Ishikawa (cell line): ENCODE measurements at regions not wholly inside any gene's neighbourhood (a gene's known extent, or its start where the extent isn't known, plus 50 kb on each side); places are given as distances from the start of the nearest gene placed in this dataset.

Experiments
- CEBPB ChIP-seq: IDR thresholded peaks from 2 replicates; pipeline ENCODE4 v1.6.1; 2012
- CREB1 ChIP-seq: IDR thresholded peaks from 2 replicates; pipeline ENCODE4 v1.6.1; 2012; ENCODE audit warnings: low read depth
- EGR1 ChIP-seq: IDR thresholded peaks from 2 replicates; pipeline ENCODE4 v1.6.1; 2012
- EP300 ChIP-seq: IDR thresholded peaks from 2 replicates; pipeline ENCODE4 v1.6.1; 2012; ENCODE audit warnings: borderline replicate concordance
- FOXM1 ChIP-seq: IDR thresholded peaks from 2 replicates; pipeline ENCODE4 v1.6.1; 2012; ENCODE audit warnings: low read depth, borderline replicate concordance
- MAX ChIP-seq: IDR thresholded peaks from 2 replicates; pipeline ENCODE4 v1.6.1; 2012
- NFIC ChIP-seq: IDR thresholded peaks from 2 replicates; pipeline ENCODE4 v1.6.1; 2012
- RAD21 ChIP-seq: IDR thresholded peaks from 2 replicates; pipeline ENCODE4 v1.6.1; 2012; ENCODE audit warnings: low read depth
- REST ChIP-seq: IDR thresholded peaks from 2 replicates; pipeline ENCODE4 v1.6.1; 2012; ENCODE audit warnings: low read depth, mild to moderate bottlenecking
- TAF1 ChIP-seq: IDR thresholded peaks from 2 replicates; pipeline ENCODE4 v1.6.1; 2012; ENCODE audit warnings: low read depth, mild to moderate bottlenecking
- TCF12 ChIP-seq: IDR thresholded peaks from 2 replicates; pipeline ENCODE4 v1.6.1; 2012; ENCODE audit warnings: low read depth
- TEAD4 ChIP-seq: IDR thresholded peaks from 2 replicates; pipeline ENCODE4 v1.6.1; 2012
- USF1 ChIP-seq: IDR thresholded peaks from 2 replicates; pipeline ENCODE4 v1.6.1; 2012
- YY1 ChIP-seq: IDR thresholded peaks from 2 replicates; pipeline ENCODE4 v1.6.1; 2012; ENCODE audit warnings: low read depth
- ZBTB7A ChIP-seq: IDR thresholded peaks from 2 replicates; pipeline ENCODE4 v1.6.1; 2012; ENCODE audit warnings: low read depth

- TF ChIP-seq CREB1 (no peak), ZBTB7A (no peak), REST (no peak), FOXM1 (no peak), EP300 (no peak), TCF12 (no peak), NFIC (no peak), TAF1 (no peak), RAD21 (no peak), TEAD4 (no peak), YY1 (no peak)
Observed at GRCh38 chr13:19089315-19089714, 92.3 kb downstream of the TUBA3C start.

GRCh38 chr13:19088416-19088815 is 93.2 kb downstream of the TUBA3C start:
- TF ChIP-seq ZBTB7A (no peak), REST (no peak), EGR1 (no peak), MAX (no peak), CEBPB (no peak), TAF1 (no peak), RAD21 (no peak), EP300 (no peak), YY1 (no peak), CREB1 (no peak), USF1 (no peak), TCF12 (no peak), FOXM1 (no peak), NFIC (no peak), TEAD4 (no peak)

- no peak for TF ChIP-seq EGR1
- TF ChIP-seq ZBTB7A: no peak
- no peak for TF ChIP-seq CREB1
- TF ChIP-seq USF1: no peak
- TF ChIP-seq REST: no peak
- TF ChIP-seq TEAD4: no peak
- TF ChIP-seq CEBPB: no peak
- no peak for TF ChIP-seq FOXM1
- TF ChIP-seq TCF12: no peak
- no peak for TF ChIP-seq MAX
- TF ChIP-seq YY1: no peak
- no peak for TF ChIP-seq TAF1
- TF ChIP-seq EP300: no peak
Observed at GRCh38 chr13:19085876-19086275, 95.7 kb downstream of the TUBA3C start.

- TF ChIP-seq USF1: no peak
- no peak for TF ChIP-seq NFIC
- TF ChIP-seq TAF1: no peak
- TF ChIP-seq ZBTB7A: no peak
- TF ChIP-seq YY1: no peak
- TF ChIP-seq TEAD4: no peak
- TF ChIP-seq CREB1: no peak
- TF ChIP-seq RAD21: no peak
- TF ChIP-seq REST: no peak
- no peak for TF ChIP-seq CEBPB
- TF ChIP-seq TCF12: no peak
- TF ChIP-seq MAX: no peak
- no peak for TF ChIP-seq EGR1
- TF ChIP-seq FOXM1: no peak
Observed at GRCh38 chr13:19085258-19085657, 96.4 kb downstream of the TUBA3C start.
